ENCODE measurements at regions not wholly inside any gene's neighbourhood (a gene's known extent, or its start where the extent isn't known, plus 50 kb on each side); places are given as distances from the start of the nearest gene placed in this dataset.
"Not testable (repeated sequence)": the region's sequence is repeated elsewhere in the genome, so short reads cannot be mapped to it uniquely, and the experiment has no call there.

GRCh38 chr17:63082273-63082861 lies 116.3 kb downstream of the TANC2 start:
- no peak for DNase-seq

- DNase-seq, result no peak
Measured at GRCh38 chr17:63082952-63083351, 116.9 kb downstream of the TANC2 start.

GRCh38 chr17:63086483-63087185 lies 120.6 kb downstream of the TANC2 start:
- no peak for DNase-seq

GRCh38 chr17:63090358-63091114 lies 124.5 kb downstream of the TANC2 start:
- DNase-seq, result not testable (repeated sequence)

GRCh38 chr17:63091909-63092308 lies 125.9 kb downstream of the TANC2 start:
- DNase-seq, result not testable (repeated sequence)

- no peak for DNase-seq
Measured at GRCh38 chr17:63094631-63095030, 128.6 kb downstream of the TANC2 start.

GRCh38 chr17:63095459-63095858 lies 129.4 kb downstream of the TANC2 start:
- DNase-seq, result no peak

- DNase-seq, result no peak
Measured at GRCh38 chr17:63095879-63096278, 129.8 kb downstream of the TANC2 start.

- no peak for DNase-seq
Measured at GRCh38 chr17:63096426-63096825, 130.4 kb downstream of the TANC2 start.

GRCh38 chr17:63099425-63099824 lies 133.4 kb downstream of the TANC2 start:
- DNase-seq, result no peak

- no peak for DNase-seq
Measured at GRCh38 chr17:63102034-63102433, 136.0 kb downstream of the TANC2 start.

GRCh38 chr17:63106050-63106449 lies 140.0 kb downstream of the TANC2 start:
- no peak for DNase-seq

- DNase-seq, result no peak
Measured at GRCh38 chr17:63109661-63110060, 143.6 kb downstream of the TANC2 start.

- no peak for DNase-seq
Measured at GRCh38 chr17:63113167-63113566, 147.1 kb downstream of the TANC2 start.

- no peak for DNase-seq
Measured at GRCh38 chr17:63116228-63116627, 150.2 kb downstream of the TANC2 start.

- DNase-seq, result no peak
Measured at GRCh38 chr17:63116967-63117830, 151.2 kb downstream of the TANC2 start.

GRCh38 chr17:63120406-63120805 lies 154.4 kb downstream of the TANC2 start:
- no peak for DNase-seq

- DNase-seq, result no peak
Measured at GRCh38 chr17:63124536-63124935, 158.5 kb downstream of the TANC2 start.

GRCh38 chr17:63124958-63125357 lies 158.9 kb downstream of the TANC2 start:
- DNase-seq, result no peak

- DNase-seq, result no peak
Measured at GRCh38 chr17:63125987-63126386, 160.0 kb downstream of the TANC2 start.

GRCh38 chr17:63126607-63127006 lies 160.6 kb downstream of the TANC2 start:
- DNase-seq, result no peak

GRCh38 chr17:63132459-63132911 lies 166.4 kb downstream of the TANC2 start:
- no peak for DNase-seq

GRCh38 chr17:63133491-63133890 lies 167.5 kb downstream of the TANC2 start:
- no peak for DNase-seq

Data from activated CD4-positive, alpha-beta T cell treated with anti-CD3 and anti-CD28 coated beads, Interleukin-10, Interleukin-2, amounts not matched to agents 100 ng/mL and 50 ng/mL, durations not matched to agents 16 hours and 8 hours (primary cell).